ENCODE measurements at regions not wholly inside any gene's neighbourhood (a gene's known extent, or its start where the extent isn't known, plus 50 kb on each side); places are given as distances from the start of the nearest gene placed in this dataset.

- TF ChIP-seq, protein P1, sequence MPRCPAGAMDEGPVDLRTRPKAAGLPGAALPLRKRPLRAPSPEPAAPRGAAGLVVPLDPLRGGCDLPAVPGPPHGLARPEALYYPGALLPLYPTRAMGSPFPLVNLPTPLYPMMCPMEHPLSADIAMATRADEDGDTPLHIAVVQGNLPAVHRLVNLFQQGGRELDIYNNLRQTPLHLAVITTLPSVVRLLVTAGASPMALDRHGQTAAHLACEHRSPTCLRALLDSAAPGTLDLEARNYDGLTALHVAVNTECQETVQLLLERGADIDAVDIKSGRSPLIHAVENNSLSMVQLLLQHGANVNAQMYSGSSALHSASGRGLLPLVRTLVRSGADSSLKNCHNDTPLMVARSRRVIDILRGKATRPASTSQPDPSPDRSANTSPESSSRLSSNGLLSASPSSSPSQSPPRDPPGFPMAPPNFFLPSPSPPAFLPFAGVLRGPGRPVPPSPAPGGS (IDR thresholded peaks at IDR 0.05; ENCODE audit: borderline replicate concordance, insufficient read depth, low read depth, low read length, poor library complexity, severe bottlenecking) = peak; percentile 54
- peak; percentile 86 for TF ChIP-seq CHD2 (IDR thresholded peaks at IDR 0.05; ENCODE audit: borderline replicate concordance, low read depth, low read length)
- no peak for TF ChIP-seq POLR2A (IDR thresholded peaks at IDR 0.05; ENCODE audit: low read depth, low read length)
- peak; percentile 57; the same call in 1 of the 2 replicates for TF ChIP-seq IRF4 (IDR thresholded peaks at IDR 0.05; ENCODE audit: low read depth, low read length)
- peak in 1 of 2 experiments; percentile 61; a peak in 1 of 4 replicates for TF ChIP-seq ETV6 (conservative IDR thresholded peaks at IDR 0.05 in 1 of 2, IDR thresholded peaks at IDR 0.05 in 1 of 2; ENCODE audit: borderline replicate concordance in 1 of 2, low read depth in 1 of 2)
Measured at GRCh38 chr10:110395350-110396283, 90.9 kb upstream of the SMNDC1 start (continued).

- CTCF ChIA-PET = interaction anchor here (1.3 to 4.0 kb wide), 7 partner anchors 10 to 107 kb away, joined by 3 to 36 read pairs (median 8); no protein-coding TSS in a partner anchor
- peaks cover 16% of the 10 kb centered on the region for H3K4me1 ChIP-seq (ENCODE audit: control insufficient read depth, insufficient read depth, low read length)
- in situ Hi-C loops (cut with MboI) (no loop called here), intact Hi-C loops (cut with micrococcal nuclease; ENCODE audit: unreplicated experiment) (no loop called here)
- peak overlapping the region; percentile 69 for H3K27ac ChIP-seq (ENCODE audit: control insufficient read depth, insufficient read depth)
- no peak overlapping the region; the same call in 1 of the 2 replicates for H3K9ac ChIP-seq (ENCODE audit: control insufficient read depth, insufficient read depth, low read length)
- no peaks in the 10 kb centered on the region for H3K79me2 ChIP-seq (ENCODE audit: control insufficient read depth, insufficient read depth, low read length)
- TF ChIP-seq SRF (IDR thresholded peaks at IDR 0.05; ENCODE audit: low read depth in 2 of 2, low read length in 2 of 2) = 0 out of 4 replicates have a peak, but pooled peaks of 1 of the 2 experiments have one; percentile 61
- no peak for TF ChIP-seq RB1 (IDR thresholded peaks at IDR 0.05; ENCODE audit: borderline replicate concordance)
- WGBS (ENCODE audit: insufficient coverage, insufficient replicate concordance, low lambda C conversion rate, missing lambda C conversion rate) = 100% methylated on average over 1 of the region's 1 CpG
- SMC1A ChIA-PET (ENCODE audit: uncharacterized antibody, unreplicated experiment) = interaction anchor here (0.8 to 5.9 kb wide), 10 partner anchors 11 to 151 kb away, joined by 3 to 81 read pairs (median 8); no protein-coding TSS in a partner anchor
- no peaks in the 10 kb centered on the region for H3K36me3 ChIP-seq (ENCODE audit: control insufficient read depth in 2 of 2, insufficient read depth in 2 of 2, low read length in 1 of 2)
- FAIRE-seq (no peak), DNase-seq (ENCODE audit: low read depth, low spot score) (no peak), ATAC-seq (no peak; the same call in 2 of the 3 replicates)
- no peak overlapping the region for H3K4me3 ChIP-seq
- RAD21 ChIA-PET (ENCODE audit: unreplicated experiment) = interaction anchor here (0.8 to 4.1 kb wide), 13 partner anchors 9 to 150 kb away, joined by 3 to 58 read pairs (median 5); no protein-coding TSS in a partner anchor
- TSS peak; percentile 91 for BruUV-seq (replicated peaks)
- H2AFZ ChIP-seq (ENCODE audit: control insufficient read depth, low read depth, low read length) = no peak overlapping the region
- POLR2A ChIA-PET = interaction anchor here (0.7 to 9.0 kb wide), 9 partner anchors 8 to 102 kb away, joined by 3 to 117 read pairs (median 4); no protein-coding TSS in a partner anchor
- no peak overlapping the region; the same call in 1 of the 2 replicates for H3K4me2 ChIP-seq (ENCODE audit: control insufficient read depth, insufficient read depth)
- no peaks in the 10 kb centered on the region for H3K9me3 ChIP-seq (replicated peaks; ENCODE audit: control insufficient read depth, insufficient read depth, low read length)
- no peaks in the 10 kb centered on the region for H3K27me3 ChIP-seq (replicated peaks in 1 of 2; ENCODE audit: control insufficient read depth in 2 of 2, insufficient read depth in 2 of 2, low read length in 1 of 2)
- H4K20me1 ChIP-seq (ENCODE audit: control insufficient read depth, insufficient read depth) = no peaks in the 10 kb centered on the region
Measured at GRCh38 chr10:110396284-110396651, 91.5 kb upstream of the SMNDC1 start.
